GM12873 (cell line): ENCODE measurements at regions not wholly inside any gene's neighbourhood (a gene's known extent, or its start where the extent isn't known, plus 50 kb on each side); places are given as distances from the start of the nearest gene placed in this dataset.

Source experiments
- TF ChIP-seq, protein P1 (sequence below): IDR thresholded peaks from 2 replicates; pipeline ENCODE4 v1.5.1; 2012; ENCODE audit warnings: low read depth, mild to moderate bottlenecking, moderate library complexity, low read length, control low read depth; ENCODE audit not compliant: insufficient read depth; ENCODE audit errors: missing control alignments

DNA sequence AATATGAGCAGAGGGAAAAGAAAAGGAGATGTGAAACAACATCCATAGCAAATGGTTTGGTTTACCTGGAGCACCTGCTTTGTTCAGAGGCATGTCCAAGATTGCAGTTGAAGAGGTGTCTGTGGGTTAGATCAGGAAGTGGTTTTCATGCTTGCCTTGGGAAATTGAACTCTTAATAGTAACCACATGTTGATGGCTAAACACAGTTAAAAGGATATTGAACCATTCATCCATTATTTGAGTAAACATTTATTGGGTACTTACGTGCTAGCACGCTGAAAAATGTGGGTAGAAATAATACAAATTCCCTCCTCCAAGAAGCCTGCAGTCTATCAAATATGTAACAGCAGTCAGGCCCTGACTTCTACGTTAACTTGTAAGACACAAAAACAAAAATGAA is 235.7 kb upstream of the TNC start:
- TF ChIP-seq, protein P1, sequence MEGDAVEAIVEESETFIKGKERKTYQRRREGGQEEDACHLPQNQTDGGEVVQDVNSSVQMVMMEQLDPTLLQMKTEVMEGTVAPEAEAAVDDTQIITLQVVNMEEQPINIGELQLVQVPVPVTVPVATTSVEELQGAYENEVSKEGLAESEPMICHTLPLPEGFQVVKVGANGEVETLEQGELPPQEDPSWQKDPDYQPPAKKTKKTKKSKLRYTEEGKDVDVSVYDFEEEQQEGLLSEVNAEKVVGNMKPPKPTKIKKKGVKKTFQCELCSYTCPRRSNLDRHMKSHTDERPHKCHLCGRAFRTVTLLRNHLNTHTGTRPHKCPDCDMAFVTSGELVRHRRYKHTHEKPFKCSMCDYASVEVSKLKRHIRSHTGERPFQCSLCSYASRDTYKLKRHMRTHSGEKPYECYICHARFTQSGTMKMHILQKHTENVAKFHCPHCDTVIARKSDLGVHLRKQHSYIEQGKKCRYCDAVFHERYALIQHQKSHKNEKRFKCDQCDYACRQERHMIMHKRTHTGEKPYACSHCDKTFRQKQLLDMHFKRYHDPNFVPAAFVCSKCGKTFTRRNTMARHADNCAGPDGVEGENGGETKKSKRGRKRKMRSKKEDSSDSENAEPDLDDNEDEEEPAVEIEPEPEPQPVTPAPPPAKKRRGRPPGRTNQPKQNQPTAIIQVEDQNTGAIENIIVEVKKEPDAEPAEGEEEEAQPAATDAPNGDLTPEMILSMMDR = no peak

DNA sequence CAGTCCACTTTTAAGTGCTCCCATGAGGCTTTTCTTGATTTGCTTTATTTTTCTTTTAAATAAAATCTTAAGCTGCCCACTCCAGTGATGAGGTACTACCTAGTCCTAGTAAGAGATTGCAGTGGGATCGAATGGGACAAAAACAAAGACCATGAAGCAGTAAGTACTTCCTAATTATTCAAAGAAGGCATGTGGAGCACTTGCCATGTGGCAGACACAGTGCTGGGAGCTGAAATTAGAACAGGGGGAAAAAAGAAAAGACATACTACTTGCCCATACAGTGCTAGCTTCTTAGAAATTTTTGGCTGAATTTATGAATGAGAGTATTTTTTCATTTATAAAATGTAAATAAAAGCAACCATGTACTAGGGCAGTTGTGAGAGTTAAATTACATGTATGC is 239.9 kb upstream of the TNC start:
- TF ChIP-seq, protein P1 = no peak

DNA sequence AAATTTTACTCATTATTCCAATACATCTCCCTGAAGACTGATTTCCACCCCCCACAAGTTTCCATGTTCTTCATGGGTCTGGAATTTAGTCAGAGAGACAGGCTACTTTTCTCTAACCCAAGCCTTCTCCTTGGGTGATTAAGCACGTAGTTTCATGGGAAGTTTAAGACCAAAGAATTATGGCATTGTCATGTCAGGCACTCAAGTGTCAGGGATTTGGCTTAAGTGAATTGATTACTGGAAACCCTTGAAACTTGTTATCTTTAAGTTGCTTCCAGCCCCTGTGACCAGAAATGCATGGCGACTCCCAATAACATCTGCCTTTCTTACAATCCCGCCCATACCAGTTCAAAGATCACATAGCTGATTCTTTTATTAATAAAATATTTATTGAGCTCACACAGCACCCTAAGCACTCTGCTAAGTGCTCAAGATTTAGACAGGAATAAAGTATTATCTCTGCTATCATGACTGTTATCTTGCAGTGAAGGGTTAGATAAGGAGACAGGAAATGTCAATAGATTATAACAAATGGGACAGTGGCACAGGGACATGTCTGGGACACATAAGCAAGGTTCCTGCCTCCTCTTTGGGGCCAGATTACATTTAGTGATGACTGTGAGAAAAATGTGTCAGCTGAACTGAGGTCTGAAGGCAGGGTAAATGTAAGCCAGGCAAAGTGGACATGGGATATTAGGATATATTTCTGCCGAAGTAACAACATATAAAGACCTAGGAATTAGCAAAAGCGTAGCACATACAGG is 241.2 kb upstream of the TNC start:
- TF ChIP-seq, protein P1 = no peak

DNA sequence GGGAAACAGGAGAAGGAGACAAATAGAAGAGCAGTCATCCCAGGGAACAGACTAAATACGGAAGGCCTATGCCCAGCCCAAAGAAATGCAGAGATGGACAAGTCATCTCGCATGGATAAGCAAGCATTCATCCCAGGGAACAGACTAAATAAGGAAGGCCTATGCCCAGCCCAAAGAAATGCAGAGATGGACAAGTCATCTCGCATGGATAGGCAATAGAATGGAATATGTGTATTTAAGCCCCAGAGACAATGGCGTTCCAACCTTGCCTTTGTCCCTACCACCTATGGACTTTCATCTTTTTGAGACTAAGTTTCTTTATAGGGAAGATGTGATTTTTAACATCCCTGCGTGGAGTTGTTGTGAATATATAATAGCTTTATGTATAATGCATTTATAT is 242.2 kb upstream of the TNC start:
- TF ChIP-seq, protein P1 = no peak

GRCh38 chr9:115362101-115362500 is 244.1 kb upstream of the TNC start:
- TF ChIP-seq, protein P1 = no peak

- TF ChIP-seq, protein P1 = no peak
Measured at GRCh38 chr9:115362640-115363039, 244.7 kb upstream of the TNC start.

GRCh38 chr9:115364991-115365390 is 247.0 kb upstream of the TNC start:
- TF ChIP-seq, protein P1 = no peak

GRCh38 chr9:115367321-115367720 is 249.4 kb upstream of the TNC start:
- TF ChIP-seq, protein P1 = no peak
